ENCODE measurements at regions not wholly inside any gene's neighbourhood (a gene's known extent, or its start where the extent isn't known, plus 50 kb on each side); places are given as distances from the start of the nearest gene placed in this dataset.

DNA sequence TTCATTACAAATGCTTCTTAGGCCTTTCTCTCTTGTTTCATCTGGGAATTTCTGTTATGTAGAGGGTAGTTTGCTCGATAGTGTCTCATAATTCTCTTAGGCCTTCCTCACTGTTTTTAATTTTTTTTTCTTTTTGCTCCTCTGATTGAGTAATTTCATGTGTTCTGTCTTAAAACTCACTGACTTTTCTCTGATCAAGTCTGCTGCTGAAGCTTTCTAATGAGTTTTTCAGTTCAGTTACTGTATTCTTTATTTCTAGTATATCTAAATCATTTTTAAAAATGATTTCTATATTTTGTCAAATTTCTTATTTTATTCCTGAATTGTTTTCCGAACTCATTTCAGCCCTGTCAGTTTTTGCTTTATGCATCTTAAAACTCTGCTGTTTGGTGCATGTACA, 228.0 kb downstream of the MID1IP1 start:
- H3F3A ChIP-seq (replicated peaks; ENCODE audit: insufficient read depth), result no peaks in the 10 kb centered on the region
- CTCF ChIA-PET, result no interaction called here
- no peak overlapping the region for H3K4me3 ChIP-seq (ENCODE audit: low read depth in 2 of 2, low read length in 1 of 2)
- H4K20me1 ChIP-seq (ENCODE audit: insufficient read depth), result no peaks in the 10 kb centered on the region
- H3K4me1 ChIP-seq (ENCODE audit: control insufficient read depth in 1 of 2, insufficient read depth in 2 of 2, low read depth in 1 of 2, low read length in 1 of 2), result no peaks in the 10 kb centered on the region
- H3K79me2 ChIP-seq (ENCODE audit: insufficient read depth), result no peaks in the 10 kb centered on the region
- no peak overlapping the region for H3K9ac ChIP-seq
- H3K4me2 ChIP-seq, result no peak overlapping the region
- no peak for TF ChIP-seq CHD2 (IDR thresholded peaks at IDR 0.05; ENCODE audit: low read length, partially characterized antibody)
- TF ChIP-seq RAD21 (IDR thresholded peaks at IDR 0.05; ENCODE audit: low read length), result no peak
- no peak for TF ChIP-seq YY1 (IDR thresholded peaks at IDR 0.05; ENCODE audit: low read depth)
- TF ChIP-seq TAF1 (IDR thresholded peaks at IDR 0.05; ENCODE audit: borderline replicate concordance, low read depth, low read length), result no peak
- TF ChIP-seq, protein P1, sequence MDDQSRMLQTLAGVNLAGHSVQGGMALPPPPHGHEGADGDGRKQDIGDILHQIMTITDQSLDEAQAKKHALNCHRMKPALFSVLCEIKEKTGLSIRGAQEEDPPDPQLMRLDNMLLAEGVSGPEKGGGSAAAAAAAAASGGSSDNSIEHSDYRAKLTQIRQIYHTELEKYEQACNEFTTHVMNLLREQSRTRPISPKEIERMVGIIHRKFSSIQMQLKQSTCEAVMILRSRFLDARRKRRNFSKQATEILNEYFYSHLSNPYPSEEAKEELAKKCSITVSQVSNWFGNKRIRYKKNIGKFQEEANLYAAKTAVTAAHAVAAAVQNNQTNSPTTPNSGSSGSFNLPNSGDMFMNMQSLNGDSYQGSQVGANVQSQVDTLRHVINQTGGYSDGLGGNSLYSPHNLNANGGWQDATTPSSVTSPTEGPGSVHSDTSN (IDR thresholded peaks at IDR 0.05), result no peak
- H2AFZ ChIP-seq (ENCODE audit: low read depth), result no peak overlapping the region
- no peaks in the 10 kb centered on the region for H3K9me3 ChIP-seq
- no peaks in the 10 kb centered on the region for H3K36me3 ChIP-seq (replicated peaks in 1 of 2; ENCODE audit: control insufficient read depth in 1 of 2, insufficient read depth in 2 of 2, low read length in 1 of 2)
- no peak for DNase-seq
- H3K9me2 ChIP-seq, result peaks cover 5% of the 10 kb centered on the region; the same call in 1 of the 2 replicates
- H3K27me3 ChIP-seq (ENCODE audit: insufficient read depth), result no peaks in the 10 kb centered on the region
- POLR2A ChIA-PET, result no interaction called here
- no peak overlapping the region for H3K27ac ChIP-seq (ENCODE audit: low read depth in 2 of 2, low read length in 1 of 2)
- 14% methylated on average over 2 of the region's 2 CpGs for WGBS (ENCODE audit: low lambda C conversion rate)

DNA sequence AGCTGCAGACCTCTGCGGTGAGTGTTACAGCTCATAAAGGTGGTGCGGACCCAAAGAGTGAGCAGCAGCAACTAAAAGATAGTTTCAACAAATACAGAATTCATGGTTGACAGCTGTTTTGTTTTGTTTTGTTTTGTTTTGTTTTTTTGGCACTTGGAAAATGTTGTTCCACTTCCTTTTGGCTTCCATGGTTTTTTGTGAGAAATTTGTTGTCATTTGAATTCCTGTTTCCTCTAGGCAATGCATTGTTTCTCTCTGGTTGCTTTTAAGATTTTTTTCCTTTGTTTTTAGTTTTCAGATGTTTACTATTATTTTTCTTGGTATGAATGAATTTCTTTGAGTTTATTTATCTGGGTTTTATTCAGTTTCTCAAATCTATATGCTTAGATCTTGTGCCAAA, 229.4 kb downstream of the MID1IP1 start:
- ChIA-PET POLR2A (no interaction called here), CTCF (no interaction called here)
- Histone ChIP-seq H3K9ac (no peak overlapping the region), H2AFZ (ENCODE audit: low read depth) (no peak overlapping the region), H3K4me2 (no peak overlapping the region), H3K9me2 (peaks cover 5% of the 10 kb centered on the region; the same call in 1 of the 2 replicates), H3K4me1 (ENCODE audit: control insufficient read depth in 1 of 2, insufficient read depth in 2 of 2, low read depth in 1 of 2, low read length in 1 of 2) (no peaks in the 10 kb centered on the region), H4K20me1 (ENCODE audit: insufficient read depth) (no peaks in the 10 kb centered on the region), H3K27me3 (ENCODE audit: insufficient read depth) (no peaks in the 10 kb centered on the region), H3K79me2 (ENCODE audit: insufficient read depth) (no peaks in the 10 kb centered on the region), H3K9me3 (no peaks in the 10 kb centered on the region), H3K27ac (ENCODE audit: low read depth in 2 of 2, low read length in 1 of 2) (no peak overlapping the region), H3F3A (replicated peaks; ENCODE audit: insufficient read depth) (no peaks in the 10 kb centered on the region), H3K4me3 (ENCODE audit: low read depth in 2 of 2, low read length in 1 of 2) (no peak overlapping the region), H3K36me3 (replicated peaks in 1 of 2; ENCODE audit: control insufficient read depth in 1 of 2, insufficient read depth in 2 of 2, low read length in 1 of 2) (no peaks in the 10 kb centered on the region)
- TF ChIP-seq RAD21 (IDR thresholded peaks at IDR 0.05; ENCODE audit: low read length) (no peak), SIN3A (IDR thresholded peaks at IDR 0.05; ENCODE audit: borderline replicate concordance, low read depth, low read length) (no peak), RCOR1 (IDR thresholded peaks at IDR 0.05; ENCODE audit: low read length) (no peak), FOSL2 (IDR thresholded peaks at IDR 0.05; ENCODE audit: borderline replicate concordance, low read depth) (no peak), TCF12 (IDR thresholded peaks at IDR 0.05) (no peak), RFX5 (IDR thresholded peaks at IDR 0.05; ENCODE audit: low read length) (no peak), NRF1 (IDR thresholded peaks at IDR 0.05; ENCODE audit: low read depth, low read length) (no peak), CHD2 (IDR thresholded peaks at IDR 0.05; ENCODE audit: low read length, partially characterized antibody) (no peak), GABPA (IDR thresholded peaks at IDR 0.05; ENCODE audit: low read depth) (no peak), MEF2A (IDR thresholded peaks at IDR 0.05; ENCODE audit: borderline replicate concordance, low read depth) (no peak), JUND (IDR thresholded peaks at IDR 0.05) (no peak), MXI1 (IDR thresholded peaks at IDR 0.05; ENCODE audit: low read depth, low read length) (no peak), TAF1 (IDR thresholded peaks at IDR 0.05; ENCODE audit: borderline replicate concordance, low read depth, low read length) (no peak), NFIC (IDR thresholded peaks at IDR 0.05; ENCODE audit: borderline replicate concordance) (no peak)
- TF ChIP-seq, protein P1 (IDR thresholded peaks at IDR 0.05), result no peak
- TF ChIP-seq, protein P2, sequence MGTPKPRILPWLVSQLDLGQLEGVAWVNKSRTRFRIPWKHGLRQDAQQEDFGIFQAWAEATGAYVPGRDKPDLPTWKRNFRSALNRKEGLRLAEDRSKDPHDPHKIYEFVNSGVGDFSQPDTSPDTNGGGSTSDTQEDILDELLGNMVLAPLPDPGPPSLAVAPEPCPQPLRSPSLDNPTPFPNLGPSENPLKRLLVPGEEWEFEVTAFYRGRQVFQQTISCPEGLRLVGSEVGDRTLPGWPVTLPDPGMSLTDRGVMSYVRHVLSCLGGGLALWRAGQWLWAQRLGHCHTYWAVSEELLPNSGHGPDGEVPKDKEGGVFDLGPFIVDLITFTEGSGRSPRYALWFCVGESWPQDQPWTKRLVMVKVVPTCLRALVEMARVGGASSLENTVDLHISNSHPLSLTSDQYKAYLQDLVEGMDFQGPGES (IDR thresholded peaks at IDR 0.05; ENCODE audit: low read depth, low read length), result no peak
- TF ChIP-seq, protein P3, sequence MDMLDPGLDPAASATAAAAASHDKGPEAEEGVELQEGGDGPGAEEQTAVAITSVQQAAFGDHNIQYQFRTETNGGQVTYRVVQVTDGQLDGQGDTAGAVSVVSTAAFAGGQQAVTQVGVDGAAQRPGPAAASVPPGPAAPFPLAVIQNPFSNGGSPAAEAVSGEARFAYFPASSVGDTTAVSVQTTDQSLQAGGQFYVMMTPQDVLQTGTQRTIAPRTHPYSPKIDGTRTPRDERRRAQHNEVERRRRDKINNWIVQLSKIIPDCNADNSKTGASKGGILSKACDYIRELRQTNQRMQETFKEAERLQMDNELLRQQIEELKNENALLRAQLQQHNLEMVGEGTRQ (IDR thresholded peaks at IDR 0.05; ENCODE audit: borderline replicate concordance, low read depth, low read length), result no peak
- TF ChIP-seq, protein P4, sequence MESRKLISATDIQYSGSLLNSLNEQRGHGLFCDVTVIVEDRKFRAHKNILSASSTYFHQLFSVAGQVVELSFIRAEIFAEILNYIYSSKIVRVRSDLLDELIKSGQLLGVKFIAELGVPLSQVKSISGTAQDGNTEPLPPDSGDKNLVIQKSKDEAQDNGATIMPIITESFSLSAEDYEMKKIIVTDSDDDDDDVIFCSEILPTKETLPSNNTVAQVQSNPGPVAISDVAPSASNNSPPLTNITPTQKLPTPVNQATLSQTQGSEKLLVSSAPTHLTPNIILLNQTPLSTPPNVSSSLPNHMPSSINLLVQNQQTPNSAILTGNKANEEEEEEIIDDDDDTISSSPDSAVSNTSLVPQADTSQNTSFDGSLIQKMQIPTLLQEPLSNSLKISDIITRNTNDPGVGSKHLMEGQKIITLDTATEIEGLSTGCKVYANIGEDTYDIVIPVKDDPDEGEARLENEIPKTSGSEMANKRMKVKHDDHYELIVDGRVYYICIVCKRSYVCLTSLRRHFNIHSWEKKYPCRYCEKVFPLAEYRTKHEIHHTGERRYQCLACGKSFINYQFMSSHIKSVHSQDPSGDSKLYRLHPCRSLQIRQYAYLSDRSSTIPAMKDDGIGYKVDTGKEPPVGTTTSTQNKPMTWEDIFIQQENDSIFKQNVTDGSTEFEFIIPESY (IDR thresholded peaks at IDR 0.05; ENCODE audit: borderline replicate concordance, low read depth), result no peak
- WGBS (ENCODE audit: low lambda C conversion rate), result 94% methylated on average over 2 of the region's 2 CpGs
- DNase-seq, result no peak
